CD4-positive, alpha-beta T cell treated with Interferon gamma for 1 hour (primary cell): ENCODE measurements at regions not wholly inside any gene's neighbourhood (a gene's known extent, or its start where the extent isn't known, plus 50 kb on each side); places are given as distances from the start of the nearest gene placed in this dataset.

Experiments
- DNase-seq: peaks from one replicate; pipeline ENCODE4 v3.0.0-alpha.2; 2020

DNA sequence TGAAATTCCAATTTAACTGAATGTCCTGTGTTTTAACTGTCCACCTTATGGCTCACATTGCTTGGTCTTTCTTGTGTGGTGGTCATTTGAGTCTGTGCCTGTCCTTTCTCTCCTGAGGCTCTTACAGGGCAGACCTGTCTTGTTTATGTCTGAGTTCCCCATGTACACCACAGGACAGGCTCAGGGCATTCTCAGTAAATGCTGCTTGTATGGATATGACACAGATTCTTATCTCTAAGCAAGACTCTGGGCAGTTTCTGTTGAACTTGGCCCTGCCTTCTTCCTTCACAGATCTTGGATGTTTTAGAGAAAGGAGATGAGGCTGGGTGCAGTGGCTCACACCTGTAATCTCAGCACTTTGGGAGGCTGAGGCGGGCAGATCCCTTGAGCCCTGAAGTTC lies 159.1 kb upstream of the CSF3R start:
- DNase-seq = no peak

GRCh38 chr1:36639461-36639860 lies 156.7 kb upstream of the CSF3R start:
- no peak for DNase-seq

GRCh38 chr1:36638268-36638667 lies 155.6 kb upstream of the CSF3R start:
- DNase-seq = no peak

- DNase-seq = no peak
Observed at GRCh38 chr1:36636206-36636605, 153.5 kb upstream of the CSF3R start.

DNA sequence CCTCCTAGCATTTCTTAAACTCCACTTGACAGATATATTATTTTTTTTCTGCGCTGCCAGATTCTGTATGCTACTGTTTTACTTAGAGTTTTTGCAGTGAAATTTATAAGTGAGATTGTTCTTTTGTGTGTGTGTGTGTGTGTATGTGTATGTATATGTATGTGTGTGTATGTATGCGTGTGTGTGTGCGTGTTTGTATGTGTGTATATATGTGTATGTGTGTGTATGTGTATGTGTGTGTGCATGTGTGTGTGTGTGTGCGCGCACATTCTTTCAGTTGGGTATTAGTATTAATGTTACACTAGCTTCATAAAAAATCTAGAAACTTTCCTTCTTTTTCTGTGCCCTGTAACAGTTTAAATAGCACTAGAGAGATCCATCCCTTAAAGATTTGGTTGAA lies 152.6 kb upstream of the CSF3R start:
- no peak for DNase-seq

DNA sequence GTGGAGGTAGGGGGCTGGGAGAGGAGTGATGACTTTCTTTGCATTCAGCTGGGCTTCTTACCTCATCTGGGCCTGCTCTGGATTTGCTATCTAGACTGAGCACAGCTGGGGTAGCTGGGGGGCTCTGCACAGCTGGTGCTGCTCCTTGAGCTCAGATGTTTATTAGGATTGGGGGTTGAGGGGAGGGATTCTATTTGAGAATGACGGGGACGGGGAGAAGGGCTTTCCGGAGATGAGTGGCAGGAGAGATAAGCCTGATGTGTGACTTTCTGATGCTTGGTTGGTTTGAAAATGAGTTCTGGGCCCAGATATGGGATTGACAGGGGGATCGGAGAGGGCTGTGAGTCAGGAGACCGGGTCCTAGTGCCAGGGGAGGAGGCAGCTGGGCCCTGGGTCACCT lies 146.1 kb upstream of the CSF3R start:
- no peak for DNase-seq

GRCh38 chr1:36626435-36626834 lies 143.7 kb upstream of the CSF3R start:
- no peak for DNase-seq

GRCh38 chr1:36625935-36626310 lies 143.2 kb upstream of the CSF3R start:
- DNase-seq = no peak

DNA sequence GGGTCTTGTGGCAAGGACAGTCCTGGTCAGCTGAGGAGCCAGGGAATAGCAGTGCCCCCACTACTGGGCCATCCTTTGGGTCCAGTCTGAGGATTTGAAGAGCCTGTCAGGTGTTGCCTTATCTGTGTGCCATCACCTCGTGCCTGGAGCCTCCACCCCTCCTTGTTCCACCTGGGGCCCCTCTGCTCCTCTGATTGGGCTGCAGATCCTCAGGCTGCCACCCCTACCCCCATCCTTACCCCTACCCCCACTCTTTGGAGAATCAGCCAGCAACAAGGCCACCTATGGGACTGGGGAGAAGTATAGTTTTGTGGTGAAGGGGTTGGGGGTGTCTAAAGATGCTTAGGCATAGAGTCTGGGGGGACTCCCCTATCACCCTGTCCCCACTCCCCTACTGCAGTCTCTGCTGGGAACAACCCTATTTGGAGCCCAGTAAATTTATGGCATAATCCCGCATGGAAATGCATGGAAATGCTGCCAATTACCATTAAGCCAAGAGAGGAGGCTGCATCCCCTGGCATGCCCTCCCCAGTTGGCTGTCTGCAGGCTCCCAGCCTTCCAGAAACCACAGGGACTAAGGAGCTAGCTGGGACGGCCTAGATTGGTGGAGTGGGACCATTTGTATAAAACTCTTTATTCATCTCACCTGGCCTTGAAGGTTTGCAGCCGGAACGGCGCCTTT lies 142.7 kb upstream of the CSF3R start:
- no peak for DNase-seq

DNA sequence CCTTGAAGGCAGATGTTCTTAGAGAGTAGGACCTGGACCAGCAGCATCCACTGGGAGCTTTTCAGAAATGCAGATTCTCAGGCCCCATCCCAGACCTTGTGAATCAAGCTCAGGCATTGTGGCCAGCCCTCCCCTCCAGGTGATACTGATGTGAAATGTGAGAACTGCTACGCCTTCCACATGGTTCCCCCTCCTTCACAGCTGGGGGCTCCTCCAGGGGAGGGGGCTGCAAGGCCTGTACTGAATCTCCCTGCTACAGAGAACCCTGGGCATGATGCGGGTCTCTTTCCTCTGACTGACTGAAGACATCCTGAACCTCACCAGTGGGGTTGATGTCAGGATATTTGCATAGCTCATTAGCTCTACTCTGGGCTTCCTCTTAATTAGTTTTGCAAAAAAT lies 141.8 kb upstream of the CSF3R start:
- no peak for DNase-seq

GRCh38 chr1:36622741-36623648 lies 140.3 kb upstream of the CSF3R start:
- no peak for DNase-seq

- DNase-seq = no peak
Observed at GRCh38 chr1:36621531-36621930, 138.8 kb upstream of the CSF3R start.

DNA sequence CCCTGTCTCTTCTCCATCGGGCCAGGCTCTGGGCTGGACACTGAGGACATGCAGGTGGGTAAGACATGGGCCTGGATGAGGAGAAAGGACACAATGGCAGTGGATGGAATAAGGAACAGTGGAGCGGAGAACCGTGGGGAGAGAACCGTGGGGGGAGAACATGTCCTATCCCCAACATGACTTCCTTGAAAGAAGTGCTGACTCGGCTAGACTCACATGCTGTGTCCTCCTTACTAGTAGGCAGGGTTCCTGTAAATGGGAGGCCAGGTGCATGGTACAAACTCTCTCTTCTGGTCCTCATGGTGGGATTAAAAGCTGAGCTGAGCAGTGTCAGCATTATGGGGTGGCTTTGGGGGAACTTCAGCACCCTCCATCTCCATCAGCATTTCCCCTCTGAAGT lies 137.4 kb upstream of the CSF3R start:
- DNase-seq = no peak

DNA sequence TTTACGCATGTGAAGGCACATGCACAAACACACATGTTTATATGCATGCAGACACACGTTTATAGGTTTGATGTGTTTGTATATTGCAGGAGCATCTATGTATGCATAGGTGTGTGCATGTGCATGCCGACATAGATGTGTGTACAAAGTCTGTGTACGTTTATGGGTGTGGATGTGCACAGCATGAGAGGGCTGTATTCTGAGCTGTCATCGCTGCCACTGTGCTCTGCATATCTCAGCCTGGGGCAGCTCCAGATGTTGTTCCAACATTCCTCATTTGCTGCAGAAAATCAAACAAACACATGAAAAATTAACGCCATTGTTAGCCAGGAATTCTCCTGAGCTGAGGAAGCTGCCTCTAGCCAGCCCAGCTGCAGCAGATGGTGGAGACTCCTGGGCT lies 132.3 kb upstream of the CSF3R start:
- no peak for DNase-seq

DNA sequence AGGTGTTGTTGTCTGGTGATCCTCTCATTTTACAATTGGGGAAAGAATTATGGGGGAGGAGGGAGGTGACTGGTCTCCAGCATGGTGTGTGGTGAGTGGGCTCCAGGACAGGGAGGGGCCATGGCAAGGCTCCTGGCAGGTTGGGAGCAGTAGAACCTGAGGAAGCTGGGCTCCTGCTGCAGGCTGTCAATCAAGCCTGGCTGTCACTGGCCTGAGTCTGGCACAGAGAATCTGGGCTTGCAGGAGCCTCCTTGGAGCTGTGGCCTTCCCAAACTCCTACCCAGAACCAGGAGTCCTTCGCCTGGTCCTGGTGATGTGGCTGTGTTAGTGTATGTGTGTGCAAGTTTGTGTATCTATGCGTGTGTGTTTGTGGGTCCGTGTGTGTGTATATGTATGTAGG lies 131.9 kb upstream of the CSF3R start:
- no peak for DNase-seq

DNA sequence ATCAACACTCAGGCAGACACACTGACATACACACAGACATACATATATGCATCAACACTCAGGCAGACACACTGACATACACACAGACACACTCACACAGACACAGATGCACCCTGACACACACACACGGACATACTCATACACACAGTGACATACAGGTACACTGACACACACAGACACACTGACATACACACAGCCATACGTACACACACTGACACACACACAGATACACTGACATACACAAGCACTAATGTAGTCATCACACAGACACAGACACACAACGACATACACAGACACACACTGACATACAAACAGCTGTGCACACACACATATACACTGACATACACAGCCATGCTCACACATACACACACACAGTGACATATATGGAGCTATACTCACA lies 131.0 kb upstream of the CSF3R start:
- DNase-seq = no peak

GRCh38 chr1:36612881-36613280 lies 130.2 kb upstream of the CSF3R start:
- no peak for DNase-seq

- no peak for DNase-seq
Observed at GRCh38 chr1:36612121-36612520, 129.4 kb upstream of the CSF3R start.

DNA sequence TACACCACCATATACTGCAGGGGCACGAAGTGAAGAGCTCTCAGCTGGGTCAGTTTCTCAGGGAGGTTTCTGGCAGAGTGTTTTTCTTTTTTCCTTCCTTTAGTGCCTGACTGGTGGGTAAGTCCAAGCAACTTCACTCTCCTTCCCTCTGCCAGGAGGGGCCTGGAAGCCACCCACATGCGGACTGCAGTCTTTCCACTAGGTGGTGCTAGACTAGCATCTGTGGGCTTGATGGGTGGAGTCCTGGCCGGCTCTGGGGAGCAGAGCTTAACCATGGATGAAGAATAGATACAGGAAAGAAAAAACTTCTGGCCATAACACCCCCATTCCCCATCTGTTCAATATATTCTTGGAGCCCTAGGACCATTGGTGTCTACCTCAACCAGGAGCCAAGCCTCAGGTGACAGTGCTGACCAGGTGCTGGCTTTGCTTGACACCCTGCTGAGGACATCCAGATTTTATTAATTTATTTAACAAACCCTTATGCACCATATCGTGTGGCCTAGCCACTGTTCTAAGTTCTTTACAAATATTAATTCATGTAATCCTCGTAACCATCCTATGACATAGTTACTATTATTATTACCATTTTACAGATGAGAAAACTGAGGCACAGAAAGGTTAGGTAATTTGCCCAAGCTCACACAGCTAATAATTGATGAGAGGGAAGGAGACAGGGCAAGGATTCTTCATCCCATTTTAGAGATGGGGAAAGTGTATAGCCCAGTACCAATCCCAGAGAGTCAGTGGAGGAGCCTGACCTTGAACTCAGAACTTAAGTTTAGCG lies 126.7 kb upstream of the CSF3R start:
- DNase-seq = peak; percentile 8

DNA sequence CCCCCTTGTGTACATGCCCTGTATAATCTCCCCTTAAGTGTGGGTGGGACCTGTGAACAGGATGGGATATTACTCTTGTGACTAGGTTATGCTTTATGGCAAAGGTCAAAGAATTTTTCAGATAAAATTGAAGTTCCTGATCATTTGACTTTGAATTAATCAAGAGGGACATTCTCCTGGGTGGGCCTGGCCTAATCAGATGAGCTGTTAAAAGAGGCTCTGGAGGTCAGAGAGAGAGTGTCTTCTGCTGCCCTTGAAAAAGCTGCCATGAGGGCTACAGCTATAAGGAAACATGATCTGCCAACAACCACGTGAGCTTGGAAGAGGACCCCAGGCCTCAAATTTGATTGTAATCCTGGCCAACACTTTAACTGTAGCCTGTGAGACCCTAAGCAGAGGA lies 125.6 kb upstream of the CSF3R start:
- no peak for DNase-seq

DNA sequence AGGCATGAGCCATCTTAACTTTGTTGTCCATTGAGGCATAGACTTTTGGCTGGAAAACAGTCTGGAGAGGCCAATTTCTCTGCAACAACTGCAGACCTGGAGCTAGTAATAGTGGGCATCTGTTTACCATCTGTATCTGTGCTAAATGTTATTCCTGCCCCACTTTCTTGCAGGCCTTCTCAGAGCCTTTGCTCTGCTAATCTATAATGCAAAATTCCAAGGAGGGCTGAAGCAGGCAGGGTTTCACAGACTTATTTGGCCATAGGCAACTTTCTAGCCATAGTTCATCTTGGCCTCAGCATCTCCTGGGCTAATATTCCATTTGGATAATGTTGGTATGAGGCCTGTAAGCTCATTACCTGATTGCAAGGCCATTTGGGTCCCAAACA lies 124.5 kb upstream of the CSF3R start:
- DNase-seq = no peak

- DNase-seq = no peak
Observed at GRCh38 chr1:36606641-36607262, 124.0 kb upstream of the CSF3R start.

GRCh38 chr1:36605942-36606640 lies 123.4 kb upstream of the CSF3R start:
- DNase-seq = no peak
